ENCODE measurements at regions not wholly inside any gene's neighbourhood (a gene's known extent, or its start where the extent isn't known, plus 50 kb on each side); places are given as distances from the start of the nearest gene placed in this dataset.

- TF ChIP-seq, protein P1, sequence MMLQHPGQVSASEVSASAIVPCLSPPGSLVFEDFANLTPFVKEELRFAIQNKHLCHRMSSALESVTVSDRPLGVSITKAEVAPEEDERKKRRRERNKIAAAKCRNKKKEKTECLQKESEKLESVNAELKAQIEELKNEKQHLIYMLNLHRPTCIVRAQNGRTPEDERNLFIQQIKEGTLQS (IDR thresholded peaks at IDR 0.05): no peak
- TF ChIP-seq, protein P1 (CRISPR knock-in tag; conservative IDR thresholded peaks at IDR 0.05): no peak
- no peak for TF ChIP-seq CTCF (IDR thresholded peaks at IDR 0.05 in 2 of 3, conservative IDR thresholded peaks at IDR 0.05 in 1 of 3; ENCODE audit: insufficient read depth in 2 of 3, low read depth in 1 of 3, low read length in 3 of 3)
Observed at GRCh38 chr3:84023842-84024241, 934.9 kb upstream of the CADM2 start.

Measured in K562 (cell line).